Epithelial cell of proximal tubule (primary cell): ENCODE measurements at regions not wholly inside any gene's neighbourhood (a gene's known extent, or its start where the extent isn't known, plus 50 kb on each side); places are given as distances from the start of the nearest gene placed in this dataset.

Experiments
- DNase-seq: peaks from one replicate; pipeline ENCODE4 v3.0.0-alpha.2; 2011; ENCODE audit warnings: low read depth
- H3K4me3 ChIP-seq: 2 replicates; pipeline ENCODE4 v1.5.1; 2011; ENCODE audit warnings: low read depth, mild to moderate bottlenecking, low read length
- CTCF ChIP-seq: conservative IDR thresholded peaks from 2 replicates; pipeline ENCODE4 v1.5.1; 2012; ENCODE audit warnings: low read depth, mild to moderate bottlenecking, low read length

GRCh38 chr7:81648716-81649115, 121.1 kb downstream of the HGF start:
- TF ChIP-seq CTCF, result no peak
- no peak for DNase-seq
- H3K4me3 ChIP-seq, result no peak overlapping the region

- no peak for DNase-seq
- TF ChIP-seq CTCF, result no peak
- no peak overlapping the region for H3K4me3 ChIP-seq
These were observed 124.4 kb downstream of the HGF start for GRCh38 chr7:81645435-81645834.

GRCh38 chr7:81641873-81642272, 128.0 kb downstream of the HGF start:
- no peak overlapping the region for H3K4me3 ChIP-seq
- DNase-seq, result no peak
- no peak for TF ChIP-seq CTCF

- DNase-seq, result no peak
- H3K4me3 ChIP-seq, result no peak overlapping the region
- TF ChIP-seq CTCF, result no peak
These were observed 131.6 kb downstream of the HGF start for GRCh38 chr7:81638198-81638597.

GRCh38 chr7:81637534-81637933, 132.3 kb downstream of the HGF start:
- no peak for DNase-seq
- H3K4me3 ChIP-seq, result no peak overlapping the region
- TF ChIP-seq CTCF, result no peak

GRCh38 chr7:81632418-81632817, 137.4 kb downstream of the HGF start:
- DNase-seq, result no peak
- H3K4me3 ChIP-seq, result no peak overlapping the region

More at GRCh38 chr7:81632418-81632817, 137.4 kb downstream of the HGF start:
- no peak for TF ChIP-seq CTCF
